Fibroblast of mammary gland (primary cell): ENCODE measurements at regions not wholly inside any gene's neighbourhood (a gene's known extent, or its start where the extent isn't known, plus 50 kb on each side); places are given as distances from the start of the nearest gene placed in this dataset.

Experiments used
- DNase-seq: peaks from one replicate; pipeline ENCODE4 v3.0.0-alpha.2; 2010; ENCODE audit warnings: low read depth
- H3K4me3 ChIP-seq: 2 replicates; pipeline ENCODE4 v1.5.1; 2011; ENCODE audit warnings: low read depth, mild to moderate bottlenecking, low read length, moderate library complexity; ENCODE audit not compliant: control insufficient read depth
- TF ChIP-seq, protein P1 (sequence below): conservative IDR thresholded peaks from 2 replicates; pipeline ENCODE4 v1.5.1; 2011; ENCODE audit warnings: low read depth, low read length, inconsistent platforms; ENCODE audit not compliant: control insufficient read depth, insufficient read depth

DNA sequence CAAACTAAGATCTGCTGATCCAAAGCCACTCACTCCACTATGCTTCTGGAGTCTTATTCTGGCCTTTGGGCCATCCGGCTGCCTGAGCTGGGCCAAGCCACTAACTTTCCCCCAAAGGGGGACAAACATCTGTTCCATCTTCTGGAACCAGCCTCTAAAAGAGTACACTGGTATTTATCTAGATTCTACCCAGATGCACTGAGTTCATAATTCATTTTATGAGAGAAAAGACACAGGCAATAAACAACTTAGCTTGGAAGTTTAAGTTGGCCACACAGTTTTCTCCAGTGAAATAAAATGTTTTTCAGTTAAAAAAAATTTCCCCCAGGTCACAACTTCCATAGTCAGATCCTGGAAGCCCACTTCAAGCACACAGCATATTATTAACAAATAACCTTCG lies 80.1 kb upstream of the ARHGEF3 start:
- TF ChIP-seq, protein P1, sequence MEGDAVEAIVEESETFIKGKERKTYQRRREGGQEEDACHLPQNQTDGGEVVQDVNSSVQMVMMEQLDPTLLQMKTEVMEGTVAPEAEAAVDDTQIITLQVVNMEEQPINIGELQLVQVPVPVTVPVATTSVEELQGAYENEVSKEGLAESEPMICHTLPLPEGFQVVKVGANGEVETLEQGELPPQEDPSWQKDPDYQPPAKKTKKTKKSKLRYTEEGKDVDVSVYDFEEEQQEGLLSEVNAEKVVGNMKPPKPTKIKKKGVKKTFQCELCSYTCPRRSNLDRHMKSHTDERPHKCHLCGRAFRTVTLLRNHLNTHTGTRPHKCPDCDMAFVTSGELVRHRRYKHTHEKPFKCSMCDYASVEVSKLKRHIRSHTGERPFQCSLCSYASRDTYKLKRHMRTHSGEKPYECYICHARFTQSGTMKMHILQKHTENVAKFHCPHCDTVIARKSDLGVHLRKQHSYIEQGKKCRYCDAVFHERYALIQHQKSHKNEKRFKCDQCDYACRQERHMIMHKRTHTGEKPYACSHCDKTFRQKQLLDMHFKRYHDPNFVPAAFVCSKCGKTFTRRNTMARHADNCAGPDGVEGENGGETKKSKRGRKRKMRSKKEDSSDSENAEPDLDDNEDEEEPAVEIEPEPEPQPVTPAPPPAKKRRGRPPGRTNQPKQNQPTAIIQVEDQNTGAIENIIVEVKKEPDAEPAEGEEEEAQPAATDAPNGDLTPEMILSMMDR: no peak

DNA sequence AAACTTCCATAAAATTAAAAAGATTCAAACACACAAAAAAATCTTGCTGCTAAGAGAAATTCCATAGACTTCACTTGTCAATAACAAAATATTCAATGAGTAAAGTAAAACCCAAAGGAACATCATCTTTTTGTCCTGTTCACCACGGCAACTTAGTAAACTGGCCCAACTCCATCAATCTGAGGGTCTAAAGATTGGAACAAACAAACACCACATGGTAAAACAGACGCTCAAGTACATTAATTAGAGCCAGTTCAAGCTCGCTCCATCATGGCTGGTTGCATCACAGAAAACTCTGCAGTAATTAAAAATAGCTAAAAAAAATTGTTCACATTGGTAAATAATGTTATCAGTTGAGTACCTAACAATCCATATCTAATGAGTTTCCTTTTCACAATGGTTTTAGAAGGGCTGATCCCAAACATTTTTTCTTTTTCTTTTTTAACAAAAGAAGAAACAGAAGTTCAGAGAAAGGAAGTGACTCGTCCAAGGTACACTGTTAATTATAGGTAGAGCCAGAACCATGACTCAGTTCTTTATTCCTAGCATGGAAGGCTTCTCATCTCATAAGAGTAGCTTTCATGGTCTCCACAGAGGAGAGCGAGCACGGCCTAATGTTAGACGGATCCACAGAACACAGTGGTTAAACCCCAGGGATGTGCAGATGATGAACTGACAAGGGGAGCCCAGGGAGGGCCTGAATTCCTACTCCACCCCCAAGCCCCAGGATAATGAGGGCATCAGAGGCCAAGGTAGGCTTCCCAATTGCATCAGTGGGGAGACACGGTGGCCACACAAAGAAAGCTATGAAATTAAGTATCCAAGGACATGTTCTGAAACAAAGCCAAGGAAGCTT lies 79.2 kb upstream of the ARHGEF3 start:
- TF ChIP-seq, protein P1: no peak

More for the DNA sequence above, 80.1 kb upstream of the ARHGEF3 start:
- DNase-seq: no peak
- no peak overlapping the region for H3K4me3 ChIP-seq

DNA sequence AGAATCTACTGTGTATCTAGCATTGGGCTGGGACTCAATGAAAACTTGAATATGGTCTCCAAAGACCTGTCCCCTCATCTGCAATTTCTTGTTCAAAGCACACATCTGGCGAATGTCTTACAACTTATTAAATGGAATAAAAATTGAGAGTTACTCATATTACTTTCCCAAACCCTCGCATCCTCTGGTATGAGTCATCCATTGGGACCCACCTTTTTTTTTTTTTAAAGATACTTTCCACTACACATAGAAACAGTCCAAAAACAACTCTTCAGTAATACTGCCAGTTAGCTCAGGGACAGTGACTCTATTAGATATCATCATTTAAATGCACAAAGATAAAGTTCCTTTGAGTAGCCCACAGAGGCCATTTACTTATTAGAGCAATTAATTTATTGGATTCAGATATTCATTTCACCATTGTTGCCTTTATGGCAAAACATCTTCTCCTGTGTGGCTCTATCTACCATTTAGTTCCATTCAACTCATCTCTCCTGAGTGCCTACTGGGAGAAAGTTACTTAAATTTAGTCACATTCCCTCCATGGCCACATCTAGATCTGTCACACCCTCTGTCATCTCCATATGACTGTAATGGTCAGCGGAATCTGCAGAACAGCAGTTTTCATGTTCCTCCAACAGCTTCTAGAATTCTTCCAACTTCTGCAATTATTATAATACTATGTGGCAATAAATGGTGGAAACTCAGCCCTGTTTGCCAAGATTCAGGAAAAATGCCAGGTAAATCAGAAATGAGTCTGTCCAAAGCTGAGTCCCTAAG lies 77.9 kb upstream of the ARHGEF3 start:
- TF ChIP-seq, protein P1: no peak
- DNase-seq: peak; percentile 82

More for the DNA sequence above, 79.2 kb upstream of the ARHGEF3 start:
- DNase-seq: no peak
- H3K4me3 ChIP-seq: no peak overlapping the region

DNA sequence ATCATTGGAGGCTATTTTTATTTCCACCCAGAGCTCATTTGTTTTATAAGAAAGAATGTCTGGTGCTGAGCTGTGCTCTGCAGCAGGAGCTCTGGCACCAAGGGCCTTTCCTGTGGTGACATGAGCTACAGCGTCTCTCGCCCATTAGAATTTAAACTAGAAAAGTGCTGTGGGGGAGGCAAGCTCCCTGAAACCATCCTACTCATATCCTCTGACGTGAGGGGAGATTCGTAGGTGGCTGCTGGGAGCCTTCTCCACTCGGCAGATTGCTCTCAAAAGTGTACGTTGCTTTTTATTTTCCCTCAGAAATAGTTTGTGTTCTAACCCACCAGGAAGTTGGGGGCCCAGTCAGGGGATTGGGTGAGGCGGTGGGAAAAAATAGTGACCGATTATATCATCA lies 76.3 kb upstream of the ARHGEF3 start:
- DNase-seq: peak; percentile 50
- TF ChIP-seq, protein P1: no peak
- H3K4me3 ChIP-seq: no peak overlapping the region

More for the DNA sequence above, 77.9 kb upstream of the ARHGEF3 start:
- H3K4me3 ChIP-seq: no peak overlapping the region

DNA sequence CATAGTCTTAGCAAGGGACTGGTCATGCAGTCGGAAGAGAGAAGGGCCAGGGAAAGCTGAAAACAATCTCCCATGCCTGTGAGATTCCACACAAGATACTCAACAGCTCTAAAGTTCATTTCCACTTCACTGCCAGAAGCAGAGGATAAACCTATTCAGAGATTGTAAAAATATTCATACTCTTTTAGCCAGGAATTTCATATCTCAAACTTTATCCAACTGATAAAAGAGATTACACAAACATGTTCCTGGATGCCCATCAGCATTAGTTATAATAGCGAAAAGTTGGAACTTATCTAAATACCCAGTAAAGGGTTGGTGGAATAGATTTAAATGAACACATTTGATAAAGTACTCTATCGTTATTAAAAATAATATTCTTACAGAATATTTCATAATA lies 75.2 kb upstream of the ARHGEF3 start:
- TF ChIP-seq, protein P1: no peak
- H3K4me3 ChIP-seq: no peak overlapping the region
- DNase-seq: no peak

DNA sequence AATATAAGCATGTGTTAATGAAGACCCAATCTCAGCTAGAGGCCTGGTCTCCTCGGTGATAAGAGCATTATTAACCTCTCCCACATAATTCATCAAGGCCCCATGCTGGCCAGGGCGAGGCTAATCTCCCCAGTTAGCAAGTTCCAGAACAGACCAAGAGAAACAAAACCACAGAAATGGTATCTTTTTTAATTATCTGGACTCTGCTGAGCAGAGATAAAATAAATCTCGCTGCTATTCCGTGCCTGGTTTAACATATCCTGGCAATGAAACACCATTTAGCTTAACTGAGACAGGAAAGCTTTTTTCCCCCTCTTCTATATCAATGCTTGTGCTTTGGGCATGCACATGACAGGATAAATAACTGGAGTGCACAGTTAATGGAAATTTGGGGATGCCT lies 72.5 kb upstream of the ARHGEF3 start:
- H3K4me3 ChIP-seq: no peak overlapping the region
- DNase-seq: no peak
- TF ChIP-seq, protein P1: no peak
